ENCODE measurements at regions not wholly inside any gene's neighbourhood (a gene's known extent, or its start where the extent isn't known, plus 50 kb on each side); places are given as distances from the start of the nearest gene placed in this dataset.

DNA sequence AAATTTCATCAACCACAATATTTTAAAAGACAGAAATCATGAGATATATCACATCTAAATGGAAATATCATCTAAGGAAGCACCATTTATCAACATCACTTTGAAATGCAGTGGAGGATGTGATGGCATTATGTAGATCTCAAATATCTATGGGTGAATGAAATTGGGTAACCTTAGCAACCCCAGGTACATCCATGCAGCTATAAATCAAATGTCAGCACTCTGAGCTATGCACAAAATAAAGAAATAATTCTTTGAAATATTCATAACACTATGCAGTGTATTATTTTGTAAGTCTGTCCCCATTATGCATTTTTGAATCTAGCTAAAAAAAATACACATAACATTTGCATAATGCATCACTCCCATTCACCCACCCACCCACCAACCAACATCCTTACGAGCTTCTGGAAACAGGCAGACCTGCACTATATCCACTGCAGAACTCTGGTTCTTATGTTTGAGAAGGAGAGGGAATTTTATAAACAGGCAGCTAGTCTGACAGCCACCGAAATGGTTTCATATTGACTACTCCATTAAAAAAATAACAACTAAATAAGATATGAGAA, 186.8 kb downstream of the SHOX2 start:
- TF ChIP-seq POLR2AphosphoS5 (IDR thresholded peaks at IDR 0.05): no peak
- TF ChIP-seq, protein P1, sequence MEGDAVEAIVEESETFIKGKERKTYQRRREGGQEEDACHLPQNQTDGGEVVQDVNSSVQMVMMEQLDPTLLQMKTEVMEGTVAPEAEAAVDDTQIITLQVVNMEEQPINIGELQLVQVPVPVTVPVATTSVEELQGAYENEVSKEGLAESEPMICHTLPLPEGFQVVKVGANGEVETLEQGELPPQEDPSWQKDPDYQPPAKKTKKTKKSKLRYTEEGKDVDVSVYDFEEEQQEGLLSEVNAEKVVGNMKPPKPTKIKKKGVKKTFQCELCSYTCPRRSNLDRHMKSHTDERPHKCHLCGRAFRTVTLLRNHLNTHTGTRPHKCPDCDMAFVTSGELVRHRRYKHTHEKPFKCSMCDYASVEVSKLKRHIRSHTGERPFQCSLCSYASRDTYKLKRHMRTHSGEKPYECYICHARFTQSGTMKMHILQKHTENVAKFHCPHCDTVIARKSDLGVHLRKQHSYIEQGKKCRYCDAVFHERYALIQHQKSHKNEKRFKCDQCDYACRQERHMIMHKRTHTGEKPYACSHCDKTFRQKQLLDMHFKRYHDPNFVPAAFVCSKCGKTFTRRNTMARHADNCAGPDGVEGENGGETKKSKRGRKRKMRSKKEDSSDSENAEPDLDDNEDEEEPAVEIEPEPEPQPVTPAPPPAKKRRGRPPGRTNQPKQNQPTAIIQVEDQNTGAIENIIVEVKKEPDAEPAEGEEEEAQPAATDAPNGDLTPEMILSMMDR (IDR thresholded peaks at IDR 0.05): no peak
- TF ChIP-seq EP300 (IDR thresholded peaks at IDR 0.05): no peak

All from upper lobe of left lung (tissue), 4 donors.